Spleen (tissue), 11 donors: ENCODE measurements at regions not wholly inside any gene's neighbourhood (a gene's known extent, or its start where the extent isn't known, plus 50 kb on each side); places are given as distances from the start of the nearest gene placed in this dataset.

Experiments
- DNase-seq: peaks from one replicate; pipeline ENCODE4 v3.0.0-alpha.2; 2020
- H3K27ac ChIP-seq, 8 donors: fragments of 200-600 bp; sonication (generic) in 7 of 8; 1 replicate in 4 of 8; 2 replicates in 4 of 8; pipeline versions ENCODE4 v1.5.0 to v1.8.0; 2016 to 2021; ENCODE audit warnings: inconsistent platforms in 4 of 8, mild to moderate bottlenecking in 4 of 8, moderate library complexity in 1 of 8
- H3K27me3 ChIP-seq, 7 donors: fragments of 200-600 bp; sonication (generic) in 6 of 7; replicated peaks in 1 of 7; 1 replicate in 4 of 7; 2 replicates in 3 of 7; pipeline versions ENCODE4 v1.5.0 to v1.8.0; 2016 to 2021; ENCODE audit warnings: inconsistent platforms in 3 of 7, mild to moderate bottlenecking in 1 of 7
- H3K36me3 ChIP-seq, 6 donors: fragments of 200-600 bp; sonication (generic) in 5 of 6; 1 replicate in 4 of 6; 2 replicates in 2 of 6; pipeline versions ENCODE4 v1.5.0 to v1.8.0; 2016 to 2021; ENCODE audit warnings: inconsistent platforms in 2 of 6
- H3K4me1 ChIP-seq, 6 donors: fragments of 200-600 bp; sonication (generic) in 5 of 6; 1 replicate in 3 of 6; 2 replicates in 3 of 6; pipeline versions ENCODE4 v1.5.0 to v1.8.0; 2016 to 2021; ENCODE audit warnings: inconsistent platforms in 3 of 6
- H3K4me3 ChIP-seq, 8 donors: fragments of 200-600 bp; sonication (generic) in 7 of 8; 1 replicate in 4 of 8; 2 replicates in 4 of 8; pipeline versions ENCODE4 v1.5.0 to v1.8.0; 2016 to 2021; ENCODE audit warnings: inconsistent platforms in 4 of 8, mild to moderate bottlenecking in 4 of 8, moderate library complexity in 2 of 8
- H3K9me3 ChIP-seq, 8 donors: fragments of 200-600 bp; sonication (generic) in 7 of 8; 1 replicate in 4 of 8; 2 replicates in 4 of 8; pipeline versions ENCODE4 v1.5.0 to v1.8.0; 2016 to 2021; ENCODE audit warnings: inconsistent platforms in 4 of 8
- CTCF ChIP-seq, 11 experiments: fragments of 200-600 bp in 7 of 11; fragments of 450-650 bp in 4 of 11; sonication (generic) in 4 of 11; IDR thresholded peaks in 8 of 11; conservative IDR thresholded peaks in 3 of 11; 1 replicate in 7 of 11; 2 replicates in 4 of 11; pipeline versions ENCODE4 v1.4.0 to v1.8.0; 2016 to 2021; ENCODE audit warnings: antibody characterized with exemption in 11 of 11, inconsistent platforms in 4 of 11, mild to moderate bottlenecking in 1 of 11
- POLR2A ChIP-seq, 3 donors: fragments of 450-650 bp; IDR thresholded peaks; one replicate each; pipeline ENCODE4 v1.5.1; 2017; ENCODE audit warnings: antibody characterized with exemption in 3 of 3, mild to moderate bottlenecking in 1 of 3
- POLR2AphosphoS5 ChIP-seq, 3 donors: sonication (generic); formaldehyde crosslinking; IDR thresholded peaks; one replicate each; pipeline ENCODE4 v1.5.1; 2017; ENCODE audit warnings: antibody characterized with exemption in 3 of 3
- WGBS, 5 donors: extraction: QIAGEN DNeasy Blood & Tissue Kit in 3 of 5; methylation state at CpG; one replicate each; pipeline versions ENCODE4 v1.1.5 to v1.1.7; 2013 to 2018; 5-methylcytosine and 5-hydroxymethylcytosine counted together
- intact Hi-C: fragments of 100-400 bp; cut with DNase I; formaldehyde crosslinking; loops from one replicate; pipeline ENCODE4 v1.15.0; 2023; ENCODE audit warnings: low total_unique reads
- donor health status: healthy with polysubstance abuse.
- donor health status: DM: no; HTN: no; CAD: no; lungs with moderate emphysema.
- donor health status: DM: no; HTN: no; CAD: no.
- donor health status: Bipolar disorder and iron deficiency.
- donor health status: healthy.
- donor health status: DM: no; HTN: no; CAD: no.
- donor health status: DM: yes; HTN: yes; CAD: no.

DNA sequence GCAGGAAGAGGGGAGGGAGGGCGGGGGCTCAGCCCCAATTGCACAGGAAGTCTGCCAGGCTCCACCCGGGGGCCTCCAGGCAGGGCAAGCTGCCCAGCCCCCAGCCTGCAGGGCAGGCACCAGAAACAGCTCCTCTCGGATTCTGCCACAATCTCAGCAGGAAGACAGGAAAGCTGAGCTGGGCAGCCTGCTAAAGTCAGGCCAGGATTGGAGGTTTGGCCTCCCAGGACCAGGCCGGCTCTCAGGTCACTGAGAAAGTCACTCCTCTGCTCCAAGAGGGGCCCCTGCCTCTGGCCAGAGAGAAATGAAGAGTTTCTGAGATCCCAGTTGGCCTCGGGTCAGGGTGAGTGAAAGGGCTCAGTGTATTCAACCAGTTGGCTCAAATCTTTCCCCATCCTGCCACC lies 54.6 kb upstream of the STXBP1 start:
- WGBS, 5 donors: 0 to 33% (median 7%) methylated on average over 1 to 5 of the region's 5 CpGs
- no peak for DNase-seq
- TF ChIP-seq POLR2AphosphoS5 (IDR thresholded peaks at IDR 0.05) (peak in 2 of 3 donors; percentile 52 to 72), POLR2A (IDR thresholded peaks at IDR 0.05) (no peak), CTCF (IDR thresholded peaks at IDR 0.05 in 8 of 11, conservative IDR thresholded peaks at IDR 0.05 in 3 of 11) (no peak)
- no peak overlapping the region for H3K4me3 ChIP-seq
- peaks cover 0 to 8% (median 0%) of the 10 kb centered on the region in 6 donors for H3K36me3 ChIP-seq
- H3K4me1 ChIP-seq: peaks cover 34 to 87% (median 63%) of the 10 kb centered on the region in 6 donors
- H3K27ac ChIP-seq: peak overlapping the region; percentile 24 to 80 (median 73)
- no peaks in the 10 kb centered on the region for H3K9me3 ChIP-seq
- no peaks in the 10 kb centered on the region for H3K27me3 ChIP-seq
- intact Hi-C loops: no loop called here

GRCh38 chr9:127557998-127558546 lies 54.0 kb upstream of the STXBP1 start:
- Histone ChIP-seq H3K27me3 (no peaks in the 10 kb centered on the region), H3K36me3 (peaks cover 0 to 8% (median 0%) of the 10 kb centered on the region in 6 donors), H3K27ac (peak overlapping the region in 7 of 8 donors; percentile 63 to 80 (median 74)), H3K4me3 (no peak overlapping the region), H3K4me1 (peaks cover 34 to 91% (median 66%) of the 10 kb centered on the region in 6 donors), H3K9me3 (no peaks in the 10 kb centered on the region)
- intact Hi-C loops: no loop called here
- DNase-seq: no peak
- no peak for TF ChIP-seq CTCF (IDR thresholded peaks at IDR 0.05 in 8 of 11, conservative IDR thresholded peaks at IDR 0.05 in 3 of 11)
- no peak for TF ChIP-seq POLR2AphosphoS5 (IDR thresholded peaks at IDR 0.05)
- TF ChIP-seq POLR2A (IDR thresholded peaks at IDR 0.05): no peak
- 63 to 78% (median 69%) methylated on average over 11 of the region's 11 CpGs for WGBS, 5 donors

DNA sequence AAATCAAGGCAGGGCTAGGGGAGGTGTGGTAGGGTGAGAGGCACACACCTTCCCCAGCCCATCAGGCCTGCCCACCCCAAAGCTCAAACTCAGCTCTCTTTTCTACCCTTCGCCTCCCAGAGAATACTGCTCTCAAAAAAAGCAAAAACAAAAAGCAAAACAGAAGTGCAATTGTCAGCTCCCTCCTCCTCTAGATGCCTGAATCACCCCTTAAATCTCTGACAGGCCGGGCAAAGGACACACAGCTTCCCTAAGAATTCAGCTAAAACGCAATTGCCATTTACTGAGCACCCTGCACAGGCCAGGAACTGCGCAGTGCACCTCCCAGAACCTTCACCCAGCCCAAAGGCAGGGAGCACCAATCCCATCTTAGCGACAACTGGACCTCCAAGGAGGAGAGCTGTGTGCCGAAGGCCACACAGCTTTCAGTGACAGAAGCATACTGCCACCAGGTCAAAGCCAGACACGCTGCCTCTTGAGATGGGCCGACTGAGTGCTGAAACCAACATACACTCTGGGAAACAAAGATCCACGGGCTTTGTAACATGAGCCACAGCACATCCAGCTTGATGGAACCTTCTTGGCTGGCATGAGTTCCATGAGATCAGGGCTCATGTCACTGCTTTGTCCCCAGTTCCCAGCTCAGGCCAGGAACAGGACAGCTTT lies 53.4 kb upstream of the STXBP1 start:
- no peak for DNase-seq
- intact Hi-C loops: no loop called here
- H3K36me3 ChIP-seq: peaks cover 0 to 8% (median 0%) of the 10 kb centered on the region in 6 donors
- H3K27ac ChIP-seq: peak overlapping the region in 7 of 8 donors; percentile 63 to 80 (median 74)
- TF ChIP-seq POLR2A (IDR thresholded peaks at IDR 0.05) (no peak), CTCF (IDR thresholded peaks at IDR 0.05 in 8 of 11, conservative IDR thresholded peaks at IDR 0.05 in 3 of 11) (no peak), POLR2AphosphoS5 (IDR thresholded peaks at IDR 0.05) (no peak)
- no peaks in the 10 kb centered on the region for H3K27me3 ChIP-seq
- no peak overlapping the region for H3K4me3 ChIP-seq
- 73 to 84% (median 82%) methylated on average over 9 of the region's 9 CpGs for WGBS, 5 donors
- peaks cover 34 to 90% (median 69%) of the 10 kb centered on the region in 6 donors for H3K4me1 ChIP-seq
- H3K9me3 ChIP-seq: no peaks in the 10 kb centered on the region

GRCh38 chr9:127559247-127559680 lies 52.8 kb upstream of the STXBP1 start:
- WGBS, 5 donors: 76 to 83% (median 80%) methylated on average over 5 of the region's 5 CpGs
- intact Hi-C loops: no loop called here
- Histone ChIP-seq H3K9me3 (no peaks in the 10 kb centered on the region), H3K27ac (peak overlapping the region in 5 of 8 donors; percentile 69 to 80 (median 78)), H3K27me3 (no peaks in the 10 kb centered on the region), H3K4me1 (peaks cover 34 to 93% (median 69%) of the 10 kb centered on the region in 6 donors), H3K4me3 (no peak overlapping the region), H3K36me3 (peaks cover 0 to 8% (median 0%) of the 10 kb centered on the region in 6 donors)
- no peak for DNase-seq
- no peak for TF ChIP-seq CTCF (IDR thresholded peaks at IDR 0.05 in 8 of 11, conservative IDR thresholded peaks at IDR 0.05 in 3 of 11)
- TF ChIP-seq POLR2AphosphoS5 (IDR thresholded peaks at IDR 0.05): no peak
- TF ChIP-seq POLR2A (IDR thresholded peaks at IDR 0.05): no peak
